DND-41 (cell line): ENCODE measurements at regions not wholly inside any gene's neighbourhood (a gene's known extent, or its start where the extent isn't known, plus 50 kb on each side); places are given as distances from the start of the nearest gene placed in this dataset.

Experiments
- EZH2 ChIP-seq: IDR thresholded peaks from 3 replicates; pipeline ENCODE4 v1.6.1; 2012; ENCODE audit warnings: borderline replicate concordance, low read depth, mild to moderate bottlenecking, moderate library complexity, low read length, inconsistent platforms; ENCODE audit not compliant: severe bottlenecking
- TF ChIP-seq, protein P1 (sequence below): IDR thresholded peaks from 2 replicates; pipeline ENCODE4 v1.5.1; 2012; ENCODE audit warnings: borderline replicate concordance, low read length, moderate library complexity, mild to moderate bottlenecking; ENCODE audit not compliant: poor library complexity, severe bottlenecking; ENCODE audit errors: extremely low read depth

DNA sequence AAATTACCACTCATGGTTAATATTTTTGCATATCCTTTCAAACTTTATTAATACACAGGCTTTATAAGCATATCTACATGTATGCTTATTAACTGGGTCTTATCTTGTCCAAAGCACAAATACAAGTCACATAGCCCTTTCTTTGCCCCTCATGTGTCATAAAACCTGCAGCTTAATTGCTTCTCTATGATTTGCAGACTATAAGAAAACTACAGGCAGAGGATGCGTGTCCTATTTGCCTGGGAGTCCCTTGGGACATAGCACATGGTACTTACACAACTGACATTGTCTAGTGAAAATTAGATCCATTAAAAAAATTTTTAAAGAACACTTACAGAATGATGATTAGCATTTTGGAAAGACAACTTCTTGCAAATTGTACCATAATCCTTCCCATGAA lies 190.5 kb upstream of the PLEKHA5 start:
- TF ChIP-seq EZH2 = no peak
- TF ChIP-seq, protein P1, sequence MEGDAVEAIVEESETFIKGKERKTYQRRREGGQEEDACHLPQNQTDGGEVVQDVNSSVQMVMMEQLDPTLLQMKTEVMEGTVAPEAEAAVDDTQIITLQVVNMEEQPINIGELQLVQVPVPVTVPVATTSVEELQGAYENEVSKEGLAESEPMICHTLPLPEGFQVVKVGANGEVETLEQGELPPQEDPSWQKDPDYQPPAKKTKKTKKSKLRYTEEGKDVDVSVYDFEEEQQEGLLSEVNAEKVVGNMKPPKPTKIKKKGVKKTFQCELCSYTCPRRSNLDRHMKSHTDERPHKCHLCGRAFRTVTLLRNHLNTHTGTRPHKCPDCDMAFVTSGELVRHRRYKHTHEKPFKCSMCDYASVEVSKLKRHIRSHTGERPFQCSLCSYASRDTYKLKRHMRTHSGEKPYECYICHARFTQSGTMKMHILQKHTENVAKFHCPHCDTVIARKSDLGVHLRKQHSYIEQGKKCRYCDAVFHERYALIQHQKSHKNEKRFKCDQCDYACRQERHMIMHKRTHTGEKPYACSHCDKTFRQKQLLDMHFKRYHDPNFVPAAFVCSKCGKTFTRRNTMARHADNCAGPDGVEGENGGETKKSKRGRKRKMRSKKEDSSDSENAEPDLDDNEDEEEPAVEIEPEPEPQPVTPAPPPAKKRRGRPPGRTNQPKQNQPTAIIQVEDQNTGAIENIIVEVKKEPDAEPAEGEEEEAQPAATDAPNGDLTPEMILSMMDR = no peak
